Upper lobe of left lung (tissue), 4 donors: ENCODE measurements at regions not wholly inside any gene's neighbourhood (a gene's known extent, or its start where the extent isn't known, plus 50 kb on each side); places are given as distances from the start of the nearest gene placed in this dataset.

Experiments used
- POLR2A ChIP-seq, 4 donors: fragments of 450-650 bp; IDR thresholded peaks; one replicate each; pipeline ENCODE4 v1.5.1; 2016 to 2017; ENCODE audit warnings: antibody characterized with exemption in 4 of 4, mild to moderate bottlenecking in 2 of 4
- TF ChIP-seq, protein P1 (sequence below), 6 experiments: fragments of 450-650 bp in 4 of 6; fragments of 200-600 bp in 2 of 6; sonication (generic) in 2 of 6; IDR thresholded peaks; one replicate each; pipeline ENCODE4 v1.5.1; 2016 to 2019; ENCODE audit warnings: antibody characterized with exemption in 6 of 6

GRCh38 chr22:49340406-49340805 is 487.3 kb downstream of the BRD1 start:
- TF ChIP-seq, protein P1, sequence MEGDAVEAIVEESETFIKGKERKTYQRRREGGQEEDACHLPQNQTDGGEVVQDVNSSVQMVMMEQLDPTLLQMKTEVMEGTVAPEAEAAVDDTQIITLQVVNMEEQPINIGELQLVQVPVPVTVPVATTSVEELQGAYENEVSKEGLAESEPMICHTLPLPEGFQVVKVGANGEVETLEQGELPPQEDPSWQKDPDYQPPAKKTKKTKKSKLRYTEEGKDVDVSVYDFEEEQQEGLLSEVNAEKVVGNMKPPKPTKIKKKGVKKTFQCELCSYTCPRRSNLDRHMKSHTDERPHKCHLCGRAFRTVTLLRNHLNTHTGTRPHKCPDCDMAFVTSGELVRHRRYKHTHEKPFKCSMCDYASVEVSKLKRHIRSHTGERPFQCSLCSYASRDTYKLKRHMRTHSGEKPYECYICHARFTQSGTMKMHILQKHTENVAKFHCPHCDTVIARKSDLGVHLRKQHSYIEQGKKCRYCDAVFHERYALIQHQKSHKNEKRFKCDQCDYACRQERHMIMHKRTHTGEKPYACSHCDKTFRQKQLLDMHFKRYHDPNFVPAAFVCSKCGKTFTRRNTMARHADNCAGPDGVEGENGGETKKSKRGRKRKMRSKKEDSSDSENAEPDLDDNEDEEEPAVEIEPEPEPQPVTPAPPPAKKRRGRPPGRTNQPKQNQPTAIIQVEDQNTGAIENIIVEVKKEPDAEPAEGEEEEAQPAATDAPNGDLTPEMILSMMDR (IDR thresholded peaks at IDR 0.05): no peak
- TF ChIP-seq POLR2A (IDR thresholded peaks at IDR 0.05): no peak
